ENCODE measurements at regions not wholly inside any gene's neighbourhood (a gene's known extent, or its start where the extent isn't known, plus 50 kb on each side); places are given as distances from the start of the nearest gene placed in this dataset.

DNA sequence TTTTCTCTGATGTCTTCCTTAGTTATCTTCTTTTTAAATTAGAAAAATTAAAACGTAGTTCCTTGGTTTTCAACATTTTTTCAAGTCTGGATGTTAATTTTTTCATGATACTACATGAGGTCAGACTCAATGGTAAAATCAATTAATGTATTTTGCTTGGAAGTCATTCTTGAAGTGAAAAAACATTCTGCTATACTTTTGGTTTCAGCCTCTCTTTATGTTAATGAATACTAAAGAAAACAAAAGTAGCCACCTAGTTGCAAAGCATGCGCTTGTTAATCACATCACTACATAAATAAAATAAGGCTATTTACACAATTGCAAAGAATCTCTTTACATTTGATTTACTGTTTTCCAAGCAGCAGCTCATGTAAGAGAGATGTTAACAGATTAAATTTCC lies 170.4 kb downstream of the LIPI start:
- TF ChIP-seq TAF1 (IDR thresholded peaks at IDR 0.05; ENCODE audit: borderline replicate concordance, low read depth, low read length) (no peak), POLR2AphosphoS5 (IDR thresholded peaks at IDR 0.05; ENCODE audit: low read depth, low read length) (no peak)
